ENCODE measurements at regions not wholly inside any gene's neighbourhood (a gene's known extent, or its start where the extent isn't known, plus 50 kb on each side); places are given as distances from the start of the nearest gene placed in this dataset.

- H4K20me1 ChIP-seq (ENCODE audit: insufficient read depth), result no peaks in the 10 kb centered on the region
- H3K27me3 ChIP-seq (ENCODE audit: insufficient read depth, low read depth), result no peaks in the 10 kb centered on the region
- H2AFZ ChIP-seq (ENCODE audit: low read depth), result no peak overlapping the region
- H3K4me1 ChIP-seq (ENCODE audit: low read depth, poor library complexity, severe bottlenecking), result no peaks in the 10 kb centered on the region
- H3K27ac ChIP-seq, result no peak overlapping the region
- H3K9ac ChIP-seq, result no peak overlapping the region
- no peaks in the 10 kb centered on the region for H3K79me2 ChIP-seq (ENCODE audit: insufficient read depth, low read depth)
- H3K4me3 ChIP-seq (IDR thresholded peaks at IDR 0.05; ENCODE audit: insufficient read depth, low read depth, low read length), result no peak overlapping the region
- no peak overlapping the region for H3K4me2 ChIP-seq
- TF ChIP-seq CTCF (conservative IDR thresholded peaks at IDR 0.05; ENCODE audit: low read depth, low read length), result no peak
- H3K36me3 ChIP-seq (ENCODE audit: insufficient read depth), result no peaks in the 10 kb centered on the region
Measured at GRCh38 chr6:21457647-21458046, 135.9 kb upstream of the SOX4 start.

DNA sequence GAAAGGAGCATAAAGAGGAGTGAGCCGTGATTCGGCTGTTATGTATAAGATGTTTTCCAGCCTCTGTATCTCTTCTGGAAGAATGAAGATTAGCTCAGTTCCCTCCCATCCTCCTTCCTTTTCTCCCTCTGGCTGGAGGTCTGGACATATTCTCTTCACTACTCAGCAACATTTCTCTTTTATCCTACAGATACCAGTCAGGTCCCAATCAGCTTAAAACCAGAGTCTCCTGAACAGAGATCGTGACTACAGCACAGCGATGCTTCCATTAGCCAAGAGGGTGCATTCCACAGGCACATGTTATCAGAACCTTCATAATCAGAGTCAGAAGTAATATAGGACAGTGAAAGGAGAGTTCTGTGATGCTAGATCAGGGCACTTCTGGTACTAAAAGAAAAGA, 133.9 kb upstream of the SOX4 start:
- Histone ChIP-seq H3K79me2 (ENCODE audit: insufficient read depth, low read depth) (no peaks in the 10 kb centered on the region), H3K9ac (no peak overlapping the region), H3K27ac (no peak overlapping the region), H3K27me3 (ENCODE audit: insufficient read depth, low read depth) (no peaks in the 10 kb centered on the region), H3K4me1 (ENCODE audit: low read depth, poor library complexity, severe bottlenecking) (no peaks in the 10 kb centered on the region), H2AFZ (ENCODE audit: low read depth) (no peak overlapping the region), H3K36me3 (ENCODE audit: insufficient read depth) (no peaks in the 10 kb centered on the region), H4K20me1 (ENCODE audit: insufficient read depth) (no peaks in the 10 kb centered on the region), H3K4me2 (no peak overlapping the region), H3K4me3 (IDR thresholded peaks at IDR 0.05; ENCODE audit: insufficient read depth, low read depth, low read length) (no peak overlapping the region)
- TF ChIP-seq CTCF (conservative IDR thresholded peaks at IDR 0.05; ENCODE audit: low read depth, low read length), result no peak

DNA sequence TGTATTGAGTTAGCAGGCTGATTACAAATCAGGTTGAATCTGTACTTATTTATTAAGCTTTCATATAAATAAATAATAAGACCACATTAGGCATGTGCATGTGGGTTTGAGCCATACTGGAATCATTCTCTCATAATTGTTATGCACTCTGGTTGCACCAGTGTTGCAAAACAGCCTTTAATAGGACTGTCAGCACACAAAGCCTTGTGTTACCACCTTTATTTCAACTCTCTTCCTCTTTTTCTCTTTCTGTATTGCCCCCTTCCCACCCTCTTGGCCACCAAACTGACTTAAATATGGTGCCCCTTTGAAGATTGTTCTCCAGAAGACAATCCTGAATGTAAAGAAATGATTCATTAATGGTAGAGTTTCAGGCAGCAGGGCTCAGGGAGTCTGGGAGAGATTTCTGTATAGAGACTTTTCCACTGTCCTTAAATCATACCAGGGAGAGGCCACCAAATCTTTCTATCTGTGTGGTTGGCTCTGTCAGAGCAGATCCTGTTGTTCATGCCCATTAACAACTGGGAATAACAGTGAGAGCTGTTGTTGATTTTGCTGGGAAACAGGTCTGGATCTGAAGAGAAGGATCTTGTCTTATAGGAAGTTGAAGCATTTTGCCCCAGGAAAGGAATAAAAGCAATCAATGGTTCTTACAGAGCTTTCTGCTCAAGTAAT, 131.6 kb upstream of the SOX4 start:
- Histone ChIP-seq H3K4me1 (ENCODE audit: low read depth, poor library complexity, severe bottlenecking) (no peaks in the 10 kb centered on the region), H3K36me3 (ENCODE audit: insufficient read depth) (no peaks in the 10 kb centered on the region), H4K20me1 (ENCODE audit: insufficient read depth) (no peaks in the 10 kb centered on the region), H3K27me3 (ENCODE audit: insufficient read depth, low read depth) (no peaks in the 10 kb centered on the region), H2AFZ (ENCODE audit: low read depth) (no peak overlapping the region), H3K4me2 (no peak overlapping the region), H3K4me3 (IDR thresholded peaks at IDR 0.05; ENCODE audit: insufficient read depth, low read depth, low read length) (no peak overlapping the region), H3K79me2 (ENCODE audit: insufficient read depth, low read depth) (no peaks in the 10 kb centered on the region), H3K9ac (no peak overlapping the region), H3K27ac (no peak overlapping the region)
- no peak for TF ChIP-seq CTCF (conservative IDR thresholded peaks at IDR 0.05; ENCODE audit: low read depth, low read length)

DNA sequence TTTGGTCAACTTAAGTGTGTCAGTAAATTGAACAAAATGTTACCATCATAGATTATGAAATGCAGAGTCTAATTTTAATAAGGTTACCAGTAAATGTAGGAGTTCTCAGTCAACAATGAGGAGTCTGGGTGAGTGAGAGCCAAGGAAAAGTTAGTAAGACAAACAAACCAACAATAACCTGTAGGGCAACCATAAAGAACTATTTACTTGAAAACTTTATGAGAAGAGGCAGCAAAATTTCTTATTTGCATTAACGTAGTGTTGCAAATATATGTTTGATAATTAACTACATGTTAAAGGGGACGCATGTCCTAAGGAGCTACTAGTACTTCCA, 131.1 kb upstream of the SOX4 start:
- H3K27me3 ChIP-seq (ENCODE audit: insufficient read depth, low read depth), result no peaks in the 10 kb centered on the region
- H3K79me2 ChIP-seq (ENCODE audit: insufficient read depth, low read depth), result no peaks in the 10 kb centered on the region
- H3K9ac ChIP-seq, result no peak overlapping the region
- no peak for TF ChIP-seq CTCF (conservative IDR thresholded peaks at IDR 0.05; ENCODE audit: low read depth, low read length)
- no peaks in the 10 kb centered on the region for H3K36me3 ChIP-seq (ENCODE audit: insufficient read depth)
- no peak overlapping the region for H2AFZ ChIP-seq (ENCODE audit: low read depth)
- H3K27ac ChIP-seq, result no peak overlapping the region
- no peak overlapping the region for H3K4me3 ChIP-seq (IDR thresholded peaks at IDR 0.05; ENCODE audit: insufficient read depth, low read depth, low read length)
- H3K4me2 ChIP-seq, result no peak overlapping the region
- H4K20me1 ChIP-seq (ENCODE audit: insufficient read depth), result no peaks in the 10 kb centered on the region
- H3K4me1 ChIP-seq (ENCODE audit: low read depth, poor library complexity, severe bottlenecking), result no peaks in the 10 kb centered on the region

Data from KMS-11 (cell line).